SK-N-SH treated with all-trans-retinoic acid at 6 μM for 48 hours (cell line): ENCODE measurements at regions not wholly inside any gene's neighbourhood (a gene's known extent, or its start where the extent isn't known, plus 50 kb on each side); places are given as distances from the start of the nearest gene placed in this dataset.

Experiments used
- ISL1 ChIP-seq: fragments of 250-450 bp; sonication (Bioruptor Pico); IDR thresholded peaks from 2 replicates; pipeline ENCODE4 v2.1.2; 2022; ENCODE audit warnings: mild to moderate bottlenecking, moderate library complexity
- OSR1 ChIP-seq: fragments of 250-450 bp; sonication (Bioruptor Pico); IDR thresholded peaks from 2 replicates; pipeline ENCODE4 v1.8.0; 2022; ENCODE audit warnings: moderate library complexity, mild to moderate bottlenecking, inconsistent platforms

DNA sequence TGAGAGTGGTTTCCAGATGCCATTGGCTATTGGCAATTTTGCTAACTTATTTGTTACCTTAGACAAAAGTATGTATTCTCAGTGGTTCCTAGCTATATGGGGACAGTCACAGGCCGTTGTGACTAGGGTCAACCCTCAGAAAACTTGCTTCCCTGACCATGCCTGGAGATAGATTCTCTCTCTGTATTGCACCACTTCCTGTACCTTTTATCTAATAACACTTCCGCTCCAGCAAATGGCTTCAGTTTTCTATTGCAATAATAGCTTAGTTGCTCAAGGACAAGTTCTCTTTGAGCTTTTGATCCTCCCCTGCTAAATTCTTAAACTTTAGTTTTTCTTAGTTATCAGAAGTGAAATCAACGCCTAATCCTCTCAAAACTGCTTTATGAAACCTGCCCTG lies 338.0 kb downstream of the RMST start:
- no peak for TF ChIP-seq ISL1 (CRISPR knock-in tag)
- TF ChIP-seq OSR1 (CRISPR knock-in tag), result no peak
